22Rv1 (cell line): ENCODE measurements at regions not wholly inside any gene's neighbourhood (a gene's known extent, or its start where the extent isn't known, plus 50 kb on each side); places are given as distances from the start of the nearest gene placed in this dataset.

Experiments
- H3K27ac ChIP-seq: fragments of 450-650 bp; 2 replicates; pipeline ENCODE4 v1.5.1; 2017
- CTCF ChIP-seq: fragments of 450-650 bp; IDR thresholded peaks from 2 replicates; pipeline ENCODE4 v1.5.1; 2017; ENCODE audit warnings: mild to moderate bottlenecking
- ZFX ChIP-seq: fragments of 450-650 bp; IDR thresholded peaks from 2 replicates; pipeline ENCODE4 v1.6.1; 2017; ENCODE audit warnings: antibody characterized with exemption, borderline replicate concordance

GRCh38 chr4:104756837-104757236, 262.1 kb upstream of the CXXC4 start:
- H3K27ac ChIP-seq, result no peak overlapping the region
- TF ChIP-seq ZFX, result no peak
- no peak for TF ChIP-seq CTCF

GRCh38 chr4:104758574-104758973, 263.9 kb upstream of the CXXC4 start:
- TF ChIP-seq ZFX, result no peak
- no peak for TF ChIP-seq CTCF

GRCh38 chr4:104763554-104764222, 269.0 kb upstream of the CXXC4 start:
- TF ChIP-seq CTCF (no peak), ZFX (no peak)
- no peak overlapping the region for H3K27ac ChIP-seq

More at GRCh38 chr4:104758574-104758973, 263.9 kb upstream of the CXXC4 start:
- H3K27ac ChIP-seq, result no peak overlapping the region

GRCh38 chr4:104766676-104767075, 272.0 kb upstream of the CXXC4 start:
- no peak for TF ChIP-seq CTCF
- TF ChIP-seq ZFX, result no peak

GRCh38 chr4:104772849-104773248, 278.2 kb upstream of the CXXC4 start:
- no peak overlapping the region for H3K27ac ChIP-seq
- TF ChIP-seq CTCF (no peak), ZFX (no peak)

More at GRCh38 chr4:104766676-104767075, 272.0 kb upstream of the CXXC4 start:
- no peak overlapping the region for H3K27ac ChIP-seq

- TF ChIP-seq CTCF (no peak), ZFX (no peak)
- no peak overlapping the region for H3K27ac ChIP-seq
Observed at GRCh38 chr4:104795264-104795939, 300.7 kb upstream of the CXXC4 start.

GRCh38 chr4:104811727-104812126, 317.0 kb upstream of the CXXC4 start:
- TF ChIP-seq ZFX (no peak), CTCF (no peak)
- H3K27ac ChIP-seq, result no peak overlapping the region
